ENCODE measurements at regions not wholly inside any gene's neighbourhood (a gene's known extent, or its start where the extent isn't known, plus 50 kb on each side); places are given as distances from the start of the nearest gene placed in this dataset.

DNA sequence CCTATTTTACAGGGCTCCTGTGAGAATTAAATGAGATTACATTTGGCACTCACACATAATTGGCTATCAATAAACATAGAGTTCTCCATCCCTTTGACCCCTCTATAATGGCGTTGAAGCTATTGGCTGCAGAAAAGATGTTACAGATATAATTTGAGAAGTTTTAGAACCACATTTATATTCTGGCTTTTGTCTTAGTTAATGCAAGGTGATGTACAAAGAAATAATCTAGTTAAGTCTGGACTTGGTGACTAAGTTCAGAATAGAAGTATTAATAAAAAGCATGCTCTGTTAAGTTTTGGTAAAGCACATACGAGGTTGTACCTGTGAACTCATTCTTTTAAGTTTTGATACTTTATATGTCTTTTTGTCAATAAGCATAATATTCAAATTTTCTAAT lies 187.1 kb upstream of the HMGA2 start:
- H3K4me1 Mint-ChIP-seq (ENCODE audit: low read depth) = peaks cover 40% of the 10 kb centered on the region
- H3K36me3 Mint-ChIP-seq (ENCODE audit: low read depth) = no peaks in the 10 kb centered on the region
- H3K27me3 Mint-ChIP-seq (ENCODE audit: low read depth) = no peaks in the 10 kb centered on the region
- H3K27ac Mint-ChIP-seq (ENCODE audit: unreplicated experiment) = no peak overlapping the region
- no peak overlapping the region for H3K4me3 Mint-ChIP-seq (ENCODE audit: unreplicated experiment)
- no peaks in the 10 kb centered on the region for H3K9me3 Mint-ChIP-seq (ENCODE audit: low read depth)
- no peak for DNase-seq (ENCODE audit: low spot score)
- TF ChIP-seq, protein P1, sequence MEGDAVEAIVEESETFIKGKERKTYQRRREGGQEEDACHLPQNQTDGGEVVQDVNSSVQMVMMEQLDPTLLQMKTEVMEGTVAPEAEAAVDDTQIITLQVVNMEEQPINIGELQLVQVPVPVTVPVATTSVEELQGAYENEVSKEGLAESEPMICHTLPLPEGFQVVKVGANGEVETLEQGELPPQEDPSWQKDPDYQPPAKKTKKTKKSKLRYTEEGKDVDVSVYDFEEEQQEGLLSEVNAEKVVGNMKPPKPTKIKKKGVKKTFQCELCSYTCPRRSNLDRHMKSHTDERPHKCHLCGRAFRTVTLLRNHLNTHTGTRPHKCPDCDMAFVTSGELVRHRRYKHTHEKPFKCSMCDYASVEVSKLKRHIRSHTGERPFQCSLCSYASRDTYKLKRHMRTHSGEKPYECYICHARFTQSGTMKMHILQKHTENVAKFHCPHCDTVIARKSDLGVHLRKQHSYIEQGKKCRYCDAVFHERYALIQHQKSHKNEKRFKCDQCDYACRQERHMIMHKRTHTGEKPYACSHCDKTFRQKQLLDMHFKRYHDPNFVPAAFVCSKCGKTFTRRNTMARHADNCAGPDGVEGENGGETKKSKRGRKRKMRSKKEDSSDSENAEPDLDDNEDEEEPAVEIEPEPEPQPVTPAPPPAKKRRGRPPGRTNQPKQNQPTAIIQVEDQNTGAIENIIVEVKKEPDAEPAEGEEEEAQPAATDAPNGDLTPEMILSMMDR (IDR thresholded peaks at IDR 0.05) = no peak

DNA sequence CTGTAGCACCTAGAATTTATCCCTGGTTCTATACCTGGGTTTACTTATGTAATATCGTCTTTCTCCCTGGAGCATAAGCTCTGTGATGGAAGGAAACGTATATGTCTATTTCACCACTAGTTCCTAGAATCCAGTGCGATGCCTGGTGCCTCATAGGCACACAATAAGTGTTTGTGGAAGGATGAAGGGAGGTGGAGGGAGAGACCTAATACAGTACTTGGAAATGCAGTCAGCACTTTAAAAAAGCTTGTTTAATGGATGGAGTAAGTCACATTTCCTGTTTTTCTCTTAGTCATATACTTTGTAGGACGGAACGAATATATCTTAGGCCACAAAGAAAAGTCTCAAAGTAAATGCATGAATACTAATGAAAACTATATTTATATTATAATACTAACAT lies 186.5 kb upstream of the HMGA2 start:
- H3K4me1 Mint-ChIP-seq (ENCODE audit: low read depth) = peaks cover 34% of the 10 kb centered on the region
- H3K36me3 Mint-ChIP-seq (ENCODE audit: low read depth) = no peaks in the 10 kb centered on the region

DNA sequence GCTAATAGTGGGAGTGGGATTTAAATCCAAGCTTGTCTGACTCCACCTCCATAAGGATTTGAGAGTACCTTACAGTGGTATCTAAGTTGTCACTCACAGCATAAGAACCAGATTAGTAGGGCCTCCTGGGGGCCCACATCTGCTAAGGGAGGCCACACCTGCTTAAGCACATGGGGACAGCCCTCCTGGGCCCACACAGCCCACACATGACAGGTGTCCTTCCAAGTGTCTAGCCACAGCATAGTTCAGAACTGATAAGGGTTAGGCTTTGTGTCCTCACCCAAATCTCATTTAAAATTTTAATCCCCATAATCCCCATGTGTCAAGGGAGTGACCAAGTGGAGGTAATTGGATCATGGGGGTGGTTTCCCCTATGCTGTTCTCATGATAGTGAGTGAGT lies 186.0 kb upstream of the HMGA2 start:
- Mint-ChIP-seq H3K4me1 (ENCODE audit: low read depth) (peaks cover 34% of the 10 kb centered on the region), H3K36me3 (ENCODE audit: low read depth) (no peaks in the 10 kb centered on the region), H3K9me3 (ENCODE audit: low read depth) (no peaks in the 10 kb centered on the region), H3K27ac (ENCODE audit: unreplicated experiment) (no peak overlapping the region), H3K4me3 (ENCODE audit: unreplicated experiment) (no peak overlapping the region), H3K27me3 (ENCODE audit: low read depth) (no peaks in the 10 kb centered on the region)
- DNase-seq (ENCODE audit: low spot score) = no peak
- TF ChIP-seq, protein P1 (IDR thresholded peaks at IDR 0.05) = no peak

More for the DNA sequence above, 186.5 kb upstream of the HMGA2 start:
- H3K4me3 Mint-ChIP-seq (ENCODE audit: unreplicated experiment) = no peak overlapping the region
- DNase-seq (ENCODE audit: low spot score) = no peak
- TF ChIP-seq, protein P1 (IDR thresholded peaks at IDR 0.05) = no peak
- H3K27ac Mint-ChIP-seq (ENCODE audit: unreplicated experiment) = no peak overlapping the region
- no peaks in the 10 kb centered on the region for H3K27me3 Mint-ChIP-seq (ENCODE audit: low read depth)
- H3K9me3 Mint-ChIP-seq (ENCODE audit: low read depth) = no peaks in the 10 kb centered on the region

GRCh38 chr12:65640489-65640901 lies 183.8 kb upstream of the HMGA2 start:
- peaks cover 18% of the 10 kb centered on the region for H3K4me1 Mint-ChIP-seq (ENCODE audit: low read depth)
- H3K36me3 Mint-ChIP-seq (ENCODE audit: low read depth) = no peaks in the 10 kb centered on the region
- no peak overlapping the region for H3K4me3 Mint-ChIP-seq (ENCODE audit: unreplicated experiment)
- no peak overlapping the region for H3K27ac Mint-ChIP-seq (ENCODE audit: unreplicated experiment)
- no peak for DNase-seq (ENCODE audit: low spot score)
- TF ChIP-seq, protein P1 (IDR thresholded peaks at IDR 0.05) = no peak
- H3K9me3 Mint-ChIP-seq (ENCODE audit: low read depth) = no peaks in the 10 kb centered on the region
- H3K27me3 Mint-ChIP-seq (ENCODE audit: low read depth) = no peaks in the 10 kb centered on the region

DNA sequence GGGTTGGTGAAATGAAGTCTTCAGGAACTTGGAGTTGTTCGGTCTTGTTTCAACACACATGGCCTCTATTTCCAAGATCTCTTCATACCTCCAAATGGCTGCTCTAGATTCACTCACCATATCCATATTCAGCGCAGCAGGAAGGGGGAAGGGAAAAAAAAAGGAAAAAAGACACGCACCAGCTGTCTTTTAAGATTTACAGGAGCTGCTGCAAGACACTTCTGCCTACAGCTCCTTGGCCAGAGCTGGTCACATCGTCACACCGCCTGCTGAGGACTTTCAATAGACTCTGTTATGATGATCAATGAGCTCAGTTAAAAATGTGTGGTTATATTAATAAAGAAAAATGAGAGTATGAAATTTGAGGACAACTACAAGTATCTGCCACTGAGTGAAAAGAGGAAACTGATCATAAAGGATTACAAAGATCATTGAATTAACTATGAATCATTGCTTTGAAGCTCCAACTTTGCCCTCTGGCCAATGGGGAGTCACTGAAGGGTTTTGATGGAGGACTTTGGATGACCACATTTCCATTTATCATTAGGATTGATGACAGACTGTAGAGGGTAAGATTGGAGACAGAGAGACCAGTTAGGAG lies 182.1 kb upstream of the HMGA2 start:
- DNase-seq (ENCODE audit: low spot score) = no peak
- Mint-ChIP-seq H3K27ac (ENCODE audit: unreplicated experiment) (no peak overlapping the region), H3K9me3 (ENCODE audit: low read depth) (no peaks in the 10 kb centered on the region), H3K36me3 (ENCODE audit: low read depth) (no peaks in the 10 kb centered on the region), H3K4me3 (ENCODE audit: unreplicated experiment) (no peak overlapping the region), H3K27me3 (ENCODE audit: low read depth) (no peaks in the 10 kb centered on the region), H3K4me1 (ENCODE audit: low read depth) (peaks cover 18% of the 10 kb centered on the region)
- TF ChIP-seq, protein P1 (IDR thresholded peaks at IDR 0.05) = no peak

Data from chondrocyte (in vitro differentiated cells).